ENCODE measurements at regions not wholly inside any gene's neighbourhood (a gene's known extent, or its start where the extent isn't known, plus 50 kb on each side); places are given as distances from the start of the nearest gene placed in this dataset.

- H3K4me3 ChIP-seq (ENCODE audit: low read depth, low read length) = no peak overlapping the region
- DNase-seq (ENCODE audit: low read depth) = no peak
- no peak for TF ChIP-seq CTCF (conservative IDR thresholded peaks at IDR 0.05; ENCODE audit: low read depth, low read length)
Observed at GRCh38 chr4:108359130-108359985, 190.6 kb upstream of the LEF1 start.

GRCh38 chr4:108355902-108356535, 187.3 kb upstream of the LEF1 start:
- H3K4me3 ChIP-seq (ENCODE audit: low read depth, low read length) = no peak overlapping the region
- TF ChIP-seq CTCF (conservative IDR thresholded peaks at IDR 0.05; ENCODE audit: low read depth, low read length) = no peak
- no peak for DNase-seq (ENCODE audit: low read depth)

GRCh38 chr4:108355186-108355901, 186.6 kb upstream of the LEF1 start:
- no peak overlapping the region for H3K4me3 ChIP-seq (ENCODE audit: low read depth, low read length)
- TF ChIP-seq CTCF (conservative IDR thresholded peaks at IDR 0.05; ENCODE audit: low read depth, low read length) = no peak
- DNase-seq (ENCODE audit: low read depth) = no peak

GRCh38 chr4:108352664-108353308, 184.1 kb upstream of the LEF1 start:
- H3K4me3 ChIP-seq (ENCODE audit: low read depth, low read length) = no peak overlapping the region
- DNase-seq (ENCODE audit: low read depth) = no peak
- no peak for TF ChIP-seq CTCF (conservative IDR thresholded peaks at IDR 0.05; ENCODE audit: low read depth, low read length)

GRCh38 chr4:108351791-108352190, 183.1 kb upstream of the LEF1 start:
- peak; percentile 23 for DNase-seq (ENCODE audit: low read depth)
- TF ChIP-seq CTCF (conservative IDR thresholded peaks at IDR 0.05; ENCODE audit: low read depth, low read length) = no peak
- no peak overlapping the region for H3K4me3 ChIP-seq (ENCODE audit: low read depth, low read length)

- DNase-seq (ENCODE audit: low read depth) = no peak
- no peak overlapping the region for H3K4me3 ChIP-seq (ENCODE audit: low read depth, low read length)
- TF ChIP-seq CTCF (conservative IDR thresholded peaks at IDR 0.05; ENCODE audit: low read depth, low read length) = no peak
Observed at GRCh38 chr4:108350332-108350731, 181.6 kb upstream of the LEF1 start.
